NOMO-1 treated with DMSO at 0.1 percent for 48 hours (cell line): ENCODE measurements at regions not wholly inside any gene's neighbourhood (a gene's known extent, or its start where the extent isn't known, plus 50 kb on each side); places are given as distances from the start of the nearest gene placed in this dataset.
A peak's percentile ranks its signal among the peaks of the same experiment; 100 is the strongest.
"Not testable (repeated sequence)": the region's sequence is repeated elsewhere in the genome, so short reads cannot be mapped to it uniquely, and the experiment has no call there.

ENCODE experiments used
- DNase-seq: peaks from one replicate; lab custom pipeline; 2025; ENCODE audit not compliant: unreplicated experiment; lab: John Stamatoyannopoulos, UW

DNA sequence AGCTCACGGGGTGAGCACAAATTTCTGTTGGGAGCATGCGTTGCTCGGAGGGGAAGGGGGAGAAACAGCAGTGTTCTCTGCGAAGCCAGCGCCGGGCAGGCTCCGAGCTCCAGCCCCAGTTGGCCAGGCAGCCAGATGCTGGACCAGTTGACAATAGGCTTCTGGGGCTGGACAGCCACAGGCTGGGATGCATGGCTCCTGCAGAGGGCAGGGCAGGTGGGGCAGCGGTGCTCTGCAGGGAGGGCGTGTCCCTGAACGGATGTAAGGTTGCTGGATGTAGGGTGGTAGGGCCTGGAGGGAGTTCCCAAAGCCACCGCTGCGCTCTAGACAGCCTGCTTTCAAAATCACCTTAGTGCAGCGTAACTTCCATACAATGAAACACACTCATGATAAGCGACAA is 574.9 kb downstream of the GLRX3 start:
- no peak for DNase-seq

DNA sequence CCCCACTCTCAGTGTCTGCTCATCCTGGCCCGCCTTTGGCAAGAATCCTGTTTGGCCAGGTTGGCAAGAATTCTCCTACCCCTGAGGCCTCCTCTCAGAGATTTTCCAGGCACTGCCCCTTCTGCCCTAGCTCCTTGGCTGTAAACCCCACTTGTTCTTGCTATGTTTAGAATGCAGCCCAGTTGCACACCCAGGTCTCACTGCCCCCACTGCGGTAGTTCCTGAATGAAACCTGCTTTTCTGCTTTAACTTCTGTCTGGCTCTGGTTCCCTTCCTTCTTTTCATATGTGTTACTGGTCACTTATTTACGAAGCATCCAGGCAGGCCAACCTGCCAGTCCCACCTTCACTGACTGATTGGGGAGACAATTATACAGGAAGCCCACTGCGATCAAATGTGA is 576.9 kb downstream of the GLRX3 start:
- no peak for DNase-seq

DNA sequence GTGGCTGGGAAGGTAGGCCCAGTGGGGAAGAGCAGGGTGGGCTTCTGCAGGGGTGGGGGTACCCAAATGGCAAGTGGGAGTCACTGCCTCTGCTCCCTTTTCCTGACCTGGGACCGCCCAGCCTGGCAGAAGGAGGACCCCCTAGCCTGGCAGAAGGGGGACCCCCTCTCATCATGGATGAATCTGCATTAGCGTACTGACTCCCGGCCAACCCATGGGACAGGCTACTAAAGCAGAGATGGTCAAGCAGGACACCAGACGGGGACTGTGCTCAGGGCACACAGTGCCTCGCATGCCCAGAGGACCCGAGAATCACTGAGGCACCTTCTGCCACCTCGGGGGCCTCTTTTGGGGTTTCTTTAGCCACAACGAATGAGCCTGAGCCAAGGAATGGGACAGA is 577.5 kb downstream of the GLRX3 start:
- DNase-seq, result no peak

DNA sequence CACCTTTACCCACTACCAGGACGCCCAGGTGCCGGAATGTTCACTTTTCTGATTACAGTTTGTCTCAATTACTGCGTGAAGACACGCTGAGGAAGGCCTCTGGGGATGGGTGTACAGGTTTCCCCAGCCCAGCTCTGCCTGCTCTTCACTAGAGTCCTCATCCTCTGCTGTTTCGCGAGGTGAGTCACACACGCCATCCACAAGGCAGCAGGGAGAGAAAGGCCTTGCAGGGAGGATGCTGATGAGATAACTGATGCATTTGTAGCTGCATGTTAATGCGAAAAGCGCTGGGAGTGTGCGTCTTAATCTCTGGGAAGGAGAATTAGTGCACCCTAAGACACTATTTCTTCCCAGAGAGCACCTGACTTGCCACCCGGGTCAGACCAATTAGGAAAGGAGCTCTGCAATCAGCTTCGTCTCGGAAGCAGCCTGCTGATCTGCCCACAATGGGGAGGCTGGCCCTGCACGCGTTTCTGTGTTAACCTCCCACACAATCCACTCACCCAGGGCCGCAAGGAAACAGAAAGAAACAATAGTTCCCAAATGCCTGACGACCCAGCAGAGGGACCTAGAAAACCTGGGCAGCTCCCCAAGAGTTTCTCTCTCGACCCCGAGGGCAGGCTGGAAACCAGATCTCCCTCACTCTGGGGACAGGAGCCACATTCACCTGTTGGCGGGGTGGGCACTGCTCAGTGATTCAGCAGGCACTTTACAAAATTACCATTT is 578.7 kb downstream of the GLRX3 start:
- DNase-seq, result no peak

DNA sequence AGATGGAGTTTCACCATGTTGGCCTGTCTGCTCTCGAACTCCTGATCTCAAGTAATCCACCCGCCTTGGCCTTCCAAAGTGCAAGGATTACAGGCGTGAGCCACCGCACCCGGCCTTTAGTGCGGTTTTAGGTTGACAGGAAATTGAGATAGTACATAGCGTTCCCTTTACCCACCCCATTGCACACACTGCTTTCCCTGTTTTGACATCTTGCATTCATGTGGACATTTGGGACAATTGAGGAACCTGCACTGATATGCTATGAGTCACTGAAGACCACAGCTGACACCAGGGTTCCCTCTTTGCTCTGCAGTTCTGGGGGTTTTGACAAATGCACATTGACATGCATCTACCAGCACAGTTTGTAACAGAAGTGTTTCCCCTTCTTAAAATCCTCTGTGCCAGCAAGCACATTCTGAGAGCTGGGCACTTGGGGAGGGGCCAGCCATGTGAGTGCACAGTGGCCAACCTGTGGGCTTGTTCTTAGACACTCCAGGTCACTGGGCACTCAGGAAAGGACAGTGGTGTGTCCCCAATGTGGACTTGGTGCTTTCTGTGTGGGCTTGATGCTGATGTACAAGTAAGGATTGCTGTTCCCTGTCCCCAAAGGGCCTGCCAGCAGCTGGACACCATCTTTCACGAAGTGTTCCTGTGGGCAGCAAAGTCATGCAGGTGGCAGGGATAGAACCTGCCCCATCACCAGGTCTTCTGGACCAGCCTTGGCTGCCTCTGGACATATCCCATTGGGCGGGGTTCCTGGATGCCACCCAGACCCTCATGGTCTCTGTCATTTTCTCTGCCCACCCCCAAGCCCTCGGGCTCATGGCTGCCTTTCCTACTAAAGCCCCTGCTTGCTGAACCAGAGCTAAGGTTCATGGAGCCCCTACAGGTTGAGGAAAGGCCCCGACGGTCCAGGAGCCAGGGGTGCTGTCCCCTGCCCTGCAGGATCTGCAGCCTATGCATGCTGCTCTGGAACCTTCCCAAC is 579.8 kb downstream of the GLRX3 start:
- DNase-seq, result peak; percentile 1

DNA sequence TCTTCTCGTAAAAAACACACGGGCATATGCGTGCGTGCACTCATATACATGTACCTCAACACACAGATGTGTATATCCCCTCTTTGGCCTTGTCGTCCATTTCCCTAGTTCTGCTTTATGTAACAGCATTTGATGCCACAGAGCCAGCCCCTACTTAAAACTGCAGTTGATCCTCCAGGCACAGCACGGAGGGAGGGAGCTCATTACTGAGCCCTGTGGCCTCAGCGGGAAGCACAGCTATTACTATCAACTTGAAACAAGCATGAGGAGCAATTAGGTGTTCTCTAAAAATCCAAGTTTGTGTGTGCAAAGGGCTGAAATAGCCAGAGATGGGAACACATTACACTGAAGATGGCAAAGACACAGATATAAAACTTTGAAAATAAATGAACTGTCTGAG is 580.9 kb downstream of the GLRX3 start:
- DNase-seq, result no peak

DNA sequence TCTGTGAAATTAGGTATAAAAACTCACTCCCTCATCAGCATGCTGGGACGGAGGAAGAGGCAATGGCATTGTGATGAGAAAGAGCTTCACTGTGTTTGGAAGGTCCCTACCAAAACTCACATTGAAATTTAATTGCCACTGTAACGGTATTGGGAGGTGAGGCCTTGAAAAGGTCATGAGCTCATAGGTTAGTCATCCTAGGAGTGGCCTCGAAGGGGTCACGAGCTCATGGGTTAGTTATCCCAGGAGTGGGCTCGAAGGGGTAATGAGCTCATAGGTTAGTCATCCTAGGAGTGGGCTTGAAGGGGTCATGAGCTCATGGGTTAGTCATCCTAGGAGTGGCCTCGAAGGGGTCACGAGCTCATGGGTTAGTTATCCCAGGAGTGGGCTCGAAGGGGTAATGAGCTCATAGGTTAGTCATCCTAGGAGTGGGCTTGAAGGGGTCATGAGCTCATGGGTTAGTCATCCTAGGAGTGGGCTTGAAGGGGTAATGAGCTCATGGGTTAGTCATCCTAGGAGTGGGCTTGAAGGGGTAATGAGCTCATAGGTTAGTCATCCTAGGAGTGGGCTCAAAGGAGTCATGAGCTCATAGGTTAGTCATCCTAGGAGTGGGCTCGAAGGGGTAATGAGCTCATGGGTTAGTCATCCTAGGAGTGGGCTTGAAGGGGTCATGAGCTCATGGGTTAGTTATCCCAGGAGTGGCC is 582.7 kb downstream of the GLRX3 start:
- DNase-seq, result not testable (repeated sequence)

DNA sequence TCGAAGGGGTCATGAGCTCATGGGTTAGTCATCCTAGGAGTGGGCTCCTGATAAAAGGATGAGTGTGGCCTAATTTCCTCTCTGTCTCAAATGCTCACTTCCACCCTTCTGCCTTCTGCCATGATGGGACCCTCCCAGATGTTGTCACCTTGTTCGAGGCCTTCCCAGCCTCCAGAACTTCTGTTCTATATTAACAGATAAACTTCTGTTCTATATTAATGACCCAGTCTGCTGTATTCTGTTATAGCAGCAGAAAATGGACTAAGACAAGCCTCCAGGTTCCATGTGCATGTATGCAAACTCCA is 583.2 kb downstream of the GLRX3 start:
- no peak for DNase-seq

DNA sequence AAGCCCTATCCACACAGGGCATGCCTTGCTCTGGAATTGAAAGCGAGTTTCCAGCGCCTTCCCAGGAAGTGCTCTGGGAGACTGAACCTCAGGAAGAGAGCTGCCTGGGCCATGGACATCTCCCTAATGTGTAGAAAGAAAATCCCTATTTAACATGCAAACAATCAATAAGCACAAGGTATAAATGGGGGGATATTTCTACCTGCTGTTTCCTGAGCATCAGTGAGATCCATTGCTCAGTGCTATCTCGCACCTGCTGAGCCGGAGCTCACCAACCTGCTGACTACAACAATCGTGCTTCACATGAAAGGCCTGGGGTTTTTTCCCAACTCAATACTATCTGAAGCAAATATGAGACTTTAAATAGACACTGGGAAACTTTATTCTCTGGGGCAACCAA is 584.0 kb downstream of the GLRX3 start:
- no peak for DNase-seq

DNA sequence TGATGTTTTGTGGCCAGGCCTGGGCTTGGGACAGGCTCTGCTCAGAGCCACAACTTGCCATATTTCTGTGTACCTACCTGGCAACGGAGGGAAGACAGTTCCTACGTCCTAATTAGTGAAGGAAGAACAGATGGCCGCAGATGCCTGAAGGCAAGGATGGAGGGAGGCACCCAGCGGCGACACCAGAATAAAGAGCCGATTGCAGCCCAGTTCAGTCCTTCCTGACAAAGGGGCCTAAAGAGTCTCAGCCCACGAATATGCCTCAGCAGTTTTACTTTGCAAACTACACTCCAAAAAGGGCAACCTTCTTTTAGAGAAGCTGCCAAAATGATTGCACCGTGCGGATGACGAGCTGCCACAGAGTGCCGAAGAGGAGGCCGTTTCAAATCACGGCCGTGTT is 585.8 kb downstream of the GLRX3 start:
- DNase-seq, result no peak

DNA sequence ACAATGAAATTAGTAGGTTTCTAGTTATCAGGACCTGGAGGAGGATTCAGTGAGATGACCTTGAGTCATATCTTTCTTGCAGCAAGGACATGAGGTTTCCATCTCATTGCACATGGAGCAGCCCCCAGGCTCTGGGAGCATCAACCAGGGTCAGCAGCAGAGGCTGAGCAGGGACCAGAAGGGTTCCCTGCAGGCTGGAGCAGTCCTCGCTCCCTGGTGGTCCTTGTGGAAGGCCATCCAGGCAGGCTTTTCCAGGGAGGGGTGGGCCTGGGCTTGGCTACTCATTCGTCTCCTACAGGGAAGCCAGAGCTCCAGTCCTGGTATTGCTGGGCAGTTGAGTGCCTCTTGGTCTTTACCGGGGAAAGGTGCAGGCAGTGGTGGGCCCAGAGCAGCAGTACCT is 587.5 kb downstream of the GLRX3 start:
- DNase-seq, result no peak

DNA sequence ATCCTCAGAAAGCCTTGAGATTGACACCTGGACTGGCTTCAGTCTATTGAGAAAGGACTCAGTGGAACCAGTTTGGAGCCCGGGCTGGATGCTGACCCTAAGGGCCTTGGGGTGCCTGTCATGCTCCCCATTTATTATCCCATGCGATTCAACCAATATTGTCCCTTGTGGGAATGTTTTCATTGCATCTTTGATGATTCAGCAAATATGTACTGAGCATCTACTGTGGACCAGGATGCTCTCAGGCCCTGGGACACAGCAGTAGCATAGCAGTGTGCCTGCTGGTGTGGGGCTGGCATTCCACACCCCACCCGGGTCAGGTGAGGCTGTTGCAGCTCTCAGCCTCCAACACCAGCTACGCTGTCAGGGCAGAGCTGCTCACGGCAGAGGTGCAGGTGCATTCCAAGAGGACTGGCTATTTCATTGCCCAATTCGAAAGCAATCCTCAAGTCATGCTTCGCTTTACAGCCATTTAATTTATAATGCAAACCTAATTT is 586.0 kb downstream of the TCERG1L start:
- no peak for DNase-seq

DNA sequence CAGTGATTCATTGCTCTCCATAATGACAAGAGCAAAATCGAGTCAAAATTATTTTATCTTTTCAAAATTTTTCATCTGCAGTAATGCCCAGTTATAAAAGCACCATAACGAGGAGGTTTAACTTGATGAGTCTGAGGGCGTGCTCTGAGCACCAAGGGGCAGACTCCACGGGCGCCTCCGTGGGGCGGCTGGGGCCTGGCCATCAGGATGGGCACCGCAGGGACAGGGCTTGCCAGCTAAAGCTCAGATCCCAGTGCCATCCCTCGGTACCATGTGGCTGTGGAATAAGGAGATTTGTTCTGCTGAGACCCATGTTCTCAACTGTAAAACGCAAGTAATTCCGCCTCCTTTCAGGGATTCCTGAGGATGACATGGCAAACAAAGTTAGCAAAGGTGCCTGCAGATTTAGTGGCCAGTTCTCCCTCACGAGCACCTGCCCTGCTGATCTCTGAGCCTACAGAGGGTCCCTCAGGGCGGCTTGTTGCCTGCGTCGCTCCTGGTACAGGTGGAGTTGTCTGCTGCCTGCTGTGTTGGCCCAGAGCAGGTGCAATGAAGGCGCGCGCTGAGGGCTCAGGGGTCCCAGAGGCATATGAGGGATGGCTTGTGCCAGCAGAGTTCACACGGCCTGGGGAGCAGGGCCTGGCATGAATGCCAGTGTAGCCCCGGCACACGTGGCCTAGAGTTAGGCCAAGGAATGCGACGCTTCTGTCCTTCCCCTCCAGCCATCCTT is 584.4 kb downstream of the TCERG1L start:
- DNase-seq, result no peak

DNA sequence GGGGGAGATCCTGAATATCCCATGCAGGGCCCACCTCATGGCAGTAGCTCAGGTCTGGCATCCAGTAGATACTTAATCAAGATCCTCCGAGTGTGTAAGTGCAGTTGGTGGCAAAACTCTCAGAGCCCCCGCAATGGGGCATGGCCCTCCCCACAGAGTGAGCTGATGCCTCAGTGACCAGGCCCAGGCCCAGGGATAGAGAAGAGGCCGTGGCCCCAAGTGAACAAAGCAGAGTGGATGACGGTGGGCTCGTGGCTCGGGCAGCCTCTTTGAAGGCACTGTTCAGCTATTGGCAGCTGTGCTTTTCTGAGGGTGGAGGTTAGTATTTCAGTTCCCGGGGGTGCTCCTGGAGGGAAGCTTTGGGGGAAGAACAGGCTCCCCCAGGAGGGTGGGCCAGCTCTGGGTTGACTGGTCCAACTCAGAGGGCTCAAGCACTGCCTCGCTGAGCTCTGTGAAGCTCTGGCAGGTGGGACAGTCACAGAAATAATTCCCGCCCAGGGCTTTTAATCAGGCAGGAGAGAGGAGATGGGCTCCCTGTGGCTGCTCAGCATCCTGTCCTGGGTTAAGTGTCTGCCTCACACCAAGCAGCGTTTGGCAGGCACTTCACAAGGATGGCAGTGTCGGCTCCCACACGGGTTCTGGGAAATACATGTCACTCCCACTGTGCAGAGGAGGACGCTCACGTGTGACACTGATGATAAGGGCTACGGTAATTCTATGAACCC is 583.6 kb downstream of the TCERG1L start:
- DNase-seq, result no peak

DNA sequence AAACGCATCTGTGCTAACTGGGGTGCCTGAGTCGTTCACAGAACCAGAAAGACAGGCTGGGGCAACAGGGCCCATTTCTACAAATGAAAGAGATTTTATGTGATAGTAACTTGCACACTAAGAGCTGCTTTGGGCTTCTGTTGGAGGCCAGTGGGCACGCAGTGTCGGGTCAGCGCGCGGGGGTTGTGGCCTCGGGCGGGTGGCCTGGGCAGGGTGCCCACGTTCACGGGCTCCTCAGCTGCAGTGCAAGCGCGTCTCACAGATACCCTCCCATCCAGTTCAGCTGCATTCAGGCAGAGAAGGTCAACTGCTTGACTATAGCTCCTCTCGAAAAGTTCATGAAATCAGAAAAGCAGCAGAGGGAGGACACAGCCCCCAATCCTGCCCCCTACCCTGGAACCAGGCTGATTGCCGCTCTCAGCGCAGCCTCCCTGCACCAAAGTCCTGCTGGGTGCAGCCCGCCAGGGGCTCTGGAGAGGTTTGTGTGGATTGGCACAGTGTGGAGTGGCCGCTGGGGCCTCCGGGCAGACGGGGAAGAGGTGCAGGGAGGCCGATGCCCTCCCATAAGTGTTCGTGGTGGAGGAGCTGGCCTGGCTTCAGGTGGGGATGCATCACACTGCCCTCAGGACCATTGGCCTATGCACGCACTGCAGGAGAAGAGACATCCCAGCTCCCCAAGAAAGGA is 582.8 kb downstream of the TCERG1L start:
- DNase-seq, result no peak

DNA sequence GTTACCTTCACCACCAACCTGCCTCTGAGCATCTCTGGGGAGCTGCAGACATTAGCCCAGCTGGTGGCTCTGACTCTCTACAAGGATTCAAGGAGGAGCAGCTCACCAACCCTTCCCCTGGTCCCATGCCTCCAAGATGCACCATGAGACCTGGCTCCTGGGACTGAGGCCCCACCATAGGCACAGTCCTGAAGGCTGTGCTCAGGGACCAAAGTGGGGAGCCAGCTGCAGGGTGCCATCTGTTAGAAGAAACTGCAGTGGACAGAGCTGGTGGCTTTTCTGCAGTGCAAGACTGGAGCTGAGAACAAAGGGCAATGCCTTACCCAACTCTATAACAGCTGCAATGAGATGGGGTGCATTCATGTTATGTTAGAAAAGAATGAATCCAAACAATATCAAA is 581.6 kb downstream of the TCERG1L start:
- no peak for DNase-seq

DNA sequence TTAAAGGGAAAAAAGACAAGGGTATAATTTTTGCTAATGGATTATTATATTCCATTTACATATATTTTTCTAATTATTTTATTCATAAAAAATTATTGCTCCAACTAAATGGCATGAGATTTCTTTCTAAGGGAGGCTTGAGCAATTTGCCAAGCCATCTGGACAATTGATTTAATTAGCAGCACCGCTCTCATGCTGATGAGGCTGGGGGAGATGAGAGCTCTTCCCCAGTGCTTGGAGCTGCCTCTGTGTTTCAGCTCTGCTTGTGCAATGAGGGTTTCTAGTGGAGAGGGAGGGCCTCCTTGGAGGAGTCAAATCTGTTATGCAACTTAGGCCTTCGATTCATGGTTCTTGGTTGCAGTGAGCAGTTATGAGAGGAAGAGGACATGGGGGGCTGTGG is 574.3 kb downstream of the TCERG1L start:
- DNase-seq, result no peak

DNA sequence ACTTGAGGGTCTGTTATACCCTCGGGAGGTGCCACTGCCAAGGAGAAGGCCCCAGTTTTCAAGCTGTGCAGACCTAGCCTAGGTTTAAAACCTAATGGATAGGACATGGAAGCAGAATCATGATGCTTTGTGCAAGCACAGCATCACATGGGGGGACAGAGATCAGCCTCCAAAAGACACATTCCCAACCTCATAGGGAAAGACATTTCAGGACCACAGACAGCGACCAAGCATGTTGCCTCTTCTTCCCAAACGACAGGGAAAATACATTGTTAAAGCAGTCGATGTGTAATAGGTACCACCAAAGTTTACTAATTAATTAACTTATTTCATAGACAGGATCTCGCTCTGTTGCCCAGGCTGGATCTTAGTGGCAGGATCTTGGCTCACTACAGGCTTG is 573.9 kb downstream of the TCERG1L start:
- DNase-seq, result no peak

DNA sequence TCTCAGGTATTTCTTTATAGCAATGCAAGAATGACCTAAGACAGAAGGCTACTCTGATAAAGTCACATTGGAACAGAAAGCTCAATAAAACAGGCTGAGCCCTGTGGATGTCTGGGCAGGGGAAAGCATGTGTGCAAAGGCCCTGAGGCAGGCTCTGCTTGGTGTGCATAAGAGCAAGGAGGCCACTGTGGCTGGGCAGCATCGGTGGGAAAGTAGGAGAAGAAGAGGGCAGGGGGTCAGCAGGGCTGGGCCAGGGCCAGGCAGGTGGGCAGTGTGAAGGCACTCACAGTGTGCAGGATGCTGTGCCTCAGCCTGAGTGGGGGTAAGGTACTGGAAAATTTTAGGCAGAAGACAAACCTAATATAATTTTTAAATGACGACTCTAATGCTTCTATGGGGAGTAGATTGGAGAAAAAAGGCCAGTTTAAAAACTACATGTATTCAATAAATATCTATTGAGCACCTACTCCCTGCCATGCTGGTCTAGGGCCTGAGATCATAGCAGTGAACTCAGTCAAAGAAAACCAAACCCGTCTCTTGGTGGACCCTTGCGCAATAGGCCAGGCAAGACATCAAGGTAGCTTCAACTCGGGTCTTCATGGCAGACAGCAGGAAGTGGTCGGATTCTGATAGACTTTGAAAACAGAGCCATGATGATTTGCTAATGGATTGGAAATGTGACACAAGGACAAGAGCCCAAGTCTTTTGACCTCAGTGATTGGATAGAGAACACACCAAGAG is 572.3 kb downstream of the TCERG1L start:
- no peak for DNase-seq
